ENCODE measurements at regions not wholly inside any gene's neighbourhood (a gene's known extent, or its start where the extent isn't known, plus 50 kb on each side); places are given as distances from the start of the nearest gene placed in this dataset.

- intact Hi-C loops (cut with micrococcal nuclease; ENCODE audit: unreplicated experiment), result no loop called here
- TF ChIP-seq CTCF (IDR thresholded peaks at IDR 0.05; ENCODE audit: unreplicated experiment), result no peak
- no peak for DNase-seq
- H3K9me3 Mint-ChIP-seq (ENCODE audit: low read depth, unreplicated experiment), result peaks cover 3% of the 10 kb centered on the region
- no peak overlapping the region for H3K27ac Mint-ChIP-seq (ENCODE audit: unreplicated experiment)
- H3K36me3 Mint-ChIP-seq (ENCODE audit: insufficient read depth, unreplicated experiment), result no peaks in the 10 kb centered on the region
- CTCF ChIA-PET, result no interaction called here
- peaks cover 53% of the 10 kb centered on the region for H3K4me1 Mint-ChIP-seq (ENCODE audit: low read depth, unreplicated experiment)
- no TSS peak for BruUV-seq (replicated peaks)
- no peak overlapping the region for H3K4me3 Mint-ChIP-seq (ENCODE audit: low read depth, unreplicated experiment)
- H3K27me3 Mint-ChIP-seq (ENCODE audit: unreplicated experiment), result no peaks in the 10 kb centered on the region
Observed at GRCh38 chr7:50959560-50959959, 176.9 kb upstream of the GRB10 start.

GRCh38 chr7:50957855-50958254 lies 175.2 kb upstream of the GRB10 start:
- Mint-ChIP-seq H3K4me1 (ENCODE audit: low read depth, unreplicated experiment) (peaks cover 55% of the 10 kb centered on the region), H3K27me3 (ENCODE audit: unreplicated experiment) (no peaks in the 10 kb centered on the region), H3K27ac (ENCODE audit: unreplicated experiment) (no peak overlapping the region), H3K36me3 (ENCODE audit: insufficient read depth, unreplicated experiment) (no peaks in the 10 kb centered on the region), H3K4me3 (ENCODE audit: low read depth, unreplicated experiment) (no peak overlapping the region), H3K9me3 (ENCODE audit: low read depth, unreplicated experiment) (no peaks in the 10 kb centered on the region)
- no TSS peak for BruUV-seq (replicated peaks)
- CTCF ChIA-PET, result interaction anchor here (0.6 to 0.7 kb wide), 2 partner anchors 26 to 46 kb away, joined by 5 to 7 read pairs; no protein-coding TSS in a partner anchor
- DNase-seq, result no peak
- no peak for TF ChIP-seq CTCF (IDR thresholded peaks at IDR 0.05; ENCODE audit: unreplicated experiment)
- intact Hi-C loops (cut with micrococcal nuclease; ENCODE audit: unreplicated experiment), result no loop called here

GRCh38 chr7:50957431-50957830 lies 174.7 kb upstream of the GRB10 start:
- intact Hi-C loops (cut with micrococcal nuclease; ENCODE audit: unreplicated experiment), result no loop called here
- H3K27me3 Mint-ChIP-seq (ENCODE audit: unreplicated experiment), result no peaks in the 10 kb centered on the region
- CTCF ChIA-PET, result interaction anchor here (0.5 to 0.7 kb wide), 3 partner anchors 25 to 46 kb away, joined by 4 to 7 read pairs (median 5); no protein-coding TSS in a partner anchor
- no peak overlapping the region for H3K27ac Mint-ChIP-seq (ENCODE audit: unreplicated experiment)
- DNase-seq, result no peak
- peaks cover 55% of the 10 kb centered on the region for H3K4me1 Mint-ChIP-seq (ENCODE audit: low read depth, unreplicated experiment)
- no peak for TF ChIP-seq CTCF (IDR thresholded peaks at IDR 0.05; ENCODE audit: unreplicated experiment)
- H3K9me3 Mint-ChIP-seq (ENCODE audit: low read depth, unreplicated experiment), result no peaks in the 10 kb centered on the region
- H3K36me3 Mint-ChIP-seq (ENCODE audit: insufficient read depth, unreplicated experiment), result no peaks in the 10 kb centered on the region
- BruUV-seq (replicated peaks), result no TSS peak
- H3K4me3 Mint-ChIP-seq (ENCODE audit: low read depth, unreplicated experiment), result no peak overlapping the region

- no peaks in the 10 kb centered on the region for H3K9me3 Mint-ChIP-seq (ENCODE audit: low read depth, unreplicated experiment)
- no peak for DNase-seq
- H3K27me3 Mint-ChIP-seq (ENCODE audit: unreplicated experiment), result no peaks in the 10 kb centered on the region
- H3K36me3 Mint-ChIP-seq (ENCODE audit: insufficient read depth, unreplicated experiment), result no peaks in the 10 kb centered on the region
- no TSS peak for BruUV-seq (replicated peaks)
- intact Hi-C loops (cut with micrococcal nuclease; ENCODE audit: unreplicated experiment), result no loop called here
- CTCF ChIA-PET, result interaction anchor here (0.5 kb wide), 1 partner anchor 32 kb away, joined by 4 read pairs; no protein-coding TSS in a partner anchor
- peaks cover 50% of the 10 kb centered on the region for H3K4me1 Mint-ChIP-seq (ENCODE audit: low read depth, unreplicated experiment)
- no peak overlapping the region for H3K4me3 Mint-ChIP-seq (ENCODE audit: low read depth, unreplicated experiment)
- no peak for TF ChIP-seq CTCF (IDR thresholded peaks at IDR 0.05; ENCODE audit: unreplicated experiment)
- no peak overlapping the region for H3K27ac Mint-ChIP-seq (ENCODE audit: unreplicated experiment)
Observed at GRCh38 chr7:50956522-50957155, 173.9 kb upstream of the GRB10 start.
